ENCODE measurements at regions not wholly inside any gene's neighbourhood (a gene's known extent, or its start where the extent isn't known, plus 50 kb on each side); places are given as distances from the start of the nearest gene placed in this dataset.

DNA sequence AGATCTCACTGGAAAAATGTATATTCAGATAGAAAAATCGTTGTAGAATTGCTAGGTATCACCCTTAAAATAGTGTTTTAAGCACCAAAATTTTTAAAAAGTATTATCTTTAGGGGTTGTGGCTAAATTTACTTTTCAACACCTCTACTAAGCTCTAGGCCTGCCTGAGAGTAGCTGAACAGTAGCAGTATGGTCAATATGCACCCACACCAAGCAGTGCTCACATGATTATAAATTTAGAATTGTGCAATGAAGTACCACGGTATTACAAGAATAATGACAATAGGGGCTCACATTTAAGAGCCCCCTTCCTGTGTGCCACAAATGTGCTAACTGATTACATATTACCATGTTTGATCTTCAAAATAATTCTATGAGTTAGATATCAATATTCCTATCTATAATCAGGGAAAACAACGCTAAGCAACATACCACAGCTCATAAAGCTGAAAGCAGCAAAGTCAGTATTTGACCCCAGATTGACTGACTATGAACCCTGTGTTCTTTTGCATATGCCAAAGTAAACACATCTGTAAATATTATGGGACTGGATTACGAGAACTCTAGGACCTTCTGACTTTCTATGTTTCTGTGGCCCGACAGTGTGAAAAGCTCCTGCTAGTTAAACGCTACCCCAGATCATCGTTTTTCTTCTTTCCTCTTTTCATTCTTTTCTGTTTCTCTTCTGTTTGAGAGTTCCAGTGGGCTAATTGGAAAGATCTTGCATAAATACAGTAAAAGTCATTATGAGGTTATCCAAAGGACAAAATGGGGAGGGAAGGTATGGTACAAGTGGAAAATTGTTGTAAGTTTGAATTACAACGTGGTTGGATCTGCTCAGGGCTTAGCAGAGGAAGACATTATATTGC is 201.1 kb upstream of the C1orf87 start:
- WGBS, result 93% methylated on average over 8 of the region's 8 CpGs
- H3K27ac ChIP-seq (ENCODE audit: low read depth in 1 of 2, low read length in 1 of 2), result no peak overlapping the region
- no peak for DNase-seq (ENCODE audit: low read depth in 6 of 9, low spot score in 9 of 9)

DNA sequence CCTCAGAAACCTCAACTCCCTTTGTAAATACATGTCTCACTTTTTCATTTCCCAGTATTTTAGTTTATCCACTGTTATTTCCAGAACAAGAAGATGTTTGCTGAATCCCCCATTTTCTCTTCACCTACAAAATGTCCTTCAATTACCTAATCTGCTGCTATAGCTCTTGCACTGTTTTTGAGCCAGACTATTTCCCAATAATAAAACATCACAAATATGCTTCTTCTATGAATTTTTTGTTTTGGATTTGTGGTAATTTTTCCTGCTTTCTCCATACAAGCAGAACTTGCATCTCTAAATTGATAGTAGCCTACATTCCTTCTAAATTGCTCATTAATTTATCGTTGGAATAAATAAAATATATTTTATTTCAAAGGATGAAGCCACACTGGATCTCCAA is 199.6 kb upstream of the C1orf87 start:
- Histone ChIP-seq H3K4me1 (ENCODE audit: control insufficient read depth in 2 of 2, insufficient read depth in 2 of 2, low read length in 2 of 2) (no peaks in the 10 kb centered on the region), H3K27ac (ENCODE audit: low read depth in 1 of 2, low read length in 1 of 2) (no peak overlapping the region), H3K27me3 (ENCODE audit: control insufficient read depth in 2 of 2, insufficient read depth in 1 of 2, low read length in 1 of 2) (no peaks in the 10 kb centered on the region), H3K4me3 (ENCODE audit: low read length in 2 of 2) (no peak overlapping the region), H3K9me3 (ENCODE audit: control insufficient read depth in 2 of 2, insufficient read depth in 1 of 2, low read length in 1 of 2) (no peaks in the 10 kb centered on the region), H3K36me3 (ENCODE audit: control insufficient read depth in 2 of 2, insufficient read depth in 2 of 2, low read length in 1 of 2) (no peaks in the 10 kb centered on the region)
- WGBS, result 96% methylated on average over 1 of the region's 1 CpG
- no peak for DNase-seq (ENCODE audit: low read depth in 6 of 9, low spot score in 9 of 9)

More for the DNA sequence above, 201.1 kb upstream of the C1orf87 start:
- no peak overlapping the region for H3K4me3 ChIP-seq (ENCODE audit: low read length in 2 of 2)
- no peaks in the 10 kb centered on the region for H3K36me3 ChIP-seq (ENCODE audit: control insufficient read depth in 2 of 2, insufficient read depth in 2 of 2, low read length in 1 of 2)
- no peaks in the 10 kb centered on the region for H3K27me3 ChIP-seq (ENCODE audit: control insufficient read depth in 2 of 2, insufficient read depth in 1 of 2, low read length in 1 of 2)
- no peaks in the 10 kb centered on the region for H3K4me1 ChIP-seq (ENCODE audit: control insufficient read depth in 2 of 2, insufficient read depth in 2 of 2, low read length in 2 of 2)
- no peaks in the 10 kb centered on the region for H3K9me3 ChIP-seq (ENCODE audit: control insufficient read depth in 2 of 2, insufficient read depth in 1 of 2, low read length in 1 of 2)

DNA sequence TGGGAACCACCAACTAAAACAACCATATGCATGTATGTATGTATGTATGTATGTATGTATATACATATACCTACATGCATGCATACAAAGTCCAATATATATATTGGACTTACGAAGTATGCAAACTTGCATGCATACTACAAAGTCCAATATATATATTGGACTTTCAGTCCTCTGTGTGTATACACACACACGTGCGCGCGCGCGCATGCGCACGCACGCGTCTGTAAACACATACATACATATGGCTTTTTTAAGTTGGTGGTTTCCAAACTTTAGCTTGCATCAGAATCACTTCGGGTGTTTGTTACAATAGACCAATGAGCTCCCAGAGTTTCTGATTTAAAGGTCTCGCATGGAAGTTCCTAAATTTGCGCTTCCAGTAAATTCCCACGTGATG is 197.5 kb upstream of the C1orf87 start:
- no peak for DNase-seq (ENCODE audit: low read depth in 6 of 9, low spot score in 9 of 9)
- no peaks in the 10 kb centered on the region for H3K27me3 ChIP-seq (ENCODE audit: control insufficient read depth in 2 of 2, insufficient read depth in 1 of 2, low read length in 1 of 2)
- H3K36me3 ChIP-seq (ENCODE audit: control insufficient read depth in 2 of 2, insufficient read depth in 2 of 2, low read length in 1 of 2), result no peaks in the 10 kb centered on the region
- no peak overlapping the region for H3K27ac ChIP-seq (ENCODE audit: low read depth in 1 of 2, low read length in 1 of 2)
- no peaks in the 10 kb centered on the region for H3K9me3 ChIP-seq (ENCODE audit: control insufficient read depth in 2 of 2, insufficient read depth in 1 of 2, low read length in 1 of 2)
- no peak overlapping the region for H3K4me3 ChIP-seq (ENCODE audit: low read length in 2 of 2)
- no peaks in the 10 kb centered on the region for H3K4me1 ChIP-seq (ENCODE audit: control insufficient read depth in 2 of 2, insufficient read depth in 2 of 2, low read length in 2 of 2)
- WGBS, result 99% methylated on average over 15 of the region's 15 CpGs

DNA sequence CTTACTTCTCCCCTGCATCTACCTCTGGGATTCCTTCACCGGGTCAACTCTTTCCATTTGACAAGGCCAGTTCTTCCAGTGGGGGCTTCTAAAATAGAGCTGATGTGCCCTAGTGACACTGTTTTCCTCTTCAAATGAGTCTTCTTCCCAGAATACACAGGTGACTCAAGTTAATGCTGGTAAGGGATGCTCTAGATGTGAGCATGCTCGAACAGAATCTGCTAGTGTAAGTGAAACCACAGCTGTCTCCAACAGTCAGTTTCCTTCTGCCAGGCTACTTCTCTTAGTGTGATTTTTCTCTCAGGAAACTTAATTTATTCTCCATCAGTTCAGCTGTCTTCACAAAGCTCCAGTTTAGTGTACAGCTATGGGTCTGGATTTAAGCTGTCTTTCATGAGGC is 194.9 kb upstream of the C1orf87 start:
- WGBS, result 91% methylated on average over 2 of the region's 2 CpGs

DNA sequence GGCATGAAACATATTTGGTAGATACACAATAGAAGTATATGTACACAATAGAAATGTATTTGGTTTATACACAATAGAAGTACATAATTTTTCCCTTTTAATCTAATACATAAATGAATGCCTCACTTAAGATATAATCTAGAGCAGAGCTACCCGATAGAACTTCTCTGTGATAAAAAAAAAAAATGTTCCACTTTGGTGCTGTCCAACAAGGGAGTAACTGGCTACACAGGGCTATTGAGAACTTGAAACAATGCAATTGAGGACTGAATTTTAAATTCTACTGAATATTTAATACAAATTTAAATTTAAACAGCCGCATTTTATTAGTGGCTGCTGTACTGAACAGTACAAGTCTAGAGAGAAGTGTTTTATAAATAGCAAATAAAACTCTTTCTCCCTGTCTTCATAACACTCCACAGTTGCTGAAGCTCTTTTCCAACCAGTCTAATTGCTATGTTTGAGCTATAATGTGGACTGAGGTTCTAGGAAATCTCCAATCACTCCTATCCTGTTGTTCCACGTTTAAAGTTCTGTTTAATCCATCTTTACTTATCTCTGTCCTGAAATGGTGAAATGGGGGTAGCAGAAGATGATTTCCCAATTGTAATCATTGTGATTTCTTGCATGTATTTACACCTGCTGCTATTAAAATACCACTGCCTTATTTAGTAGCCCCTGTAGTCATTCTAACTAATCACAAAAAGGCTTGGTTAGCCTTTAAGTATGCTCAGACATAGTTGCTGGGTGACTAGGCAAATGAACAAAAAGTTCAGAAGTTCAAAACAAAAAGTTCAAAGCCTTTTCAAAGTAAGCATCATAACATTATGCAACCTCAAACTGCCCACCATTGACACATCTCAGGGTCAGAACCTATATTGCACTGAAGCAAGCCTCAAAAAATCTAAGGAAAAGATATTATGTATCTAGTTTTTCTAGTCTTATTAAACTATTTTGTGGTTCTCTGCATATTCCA is 192.3 kb upstream of the C1orf87 start:
- Histone ChIP-seq H3K36me3 (ENCODE audit: control insufficient read depth in 2 of 2, insufficient read depth in 2 of 2, low read length in 1 of 2) (no peaks in the 10 kb centered on the region), H3K27ac (ENCODE audit: low read depth in 1 of 2, low read length in 1 of 2) (no peak overlapping the region), H3K9me3 (ENCODE audit: control insufficient read depth in 2 of 2, insufficient read depth in 1 of 2, low read length in 1 of 2) (no peaks in the 10 kb centered on the region), H3K4me3 (ENCODE audit: low read length in 2 of 2) (no peak overlapping the region), H3K4me1 (ENCODE audit: control insufficient read depth in 2 of 2, insufficient read depth in 2 of 2, low read length in 2 of 2) (no peaks in the 10 kb centered on the region), H3K27me3 (ENCODE audit: control insufficient read depth in 2 of 2, insufficient read depth in 1 of 2, low read length in 1 of 2) (no peaks in the 10 kb centered on the region)
- DNase-seq (ENCODE audit: low read depth in 6 of 9, low spot score in 9 of 9), result no peak
- 91% methylated on average over 3 of the region's 3 CpGs for WGBS

More for the DNA sequence above, 194.9 kb upstream of the C1orf87 start:
- Histone ChIP-seq H3K27me3 (ENCODE audit: control insufficient read depth in 2 of 2, insufficient read depth in 1 of 2, low read length in 1 of 2) (no peaks in the 10 kb centered on the region), H3K36me3 (ENCODE audit: control insufficient read depth in 2 of 2, insufficient read depth in 2 of 2, low read length in 1 of 2) (no peaks in the 10 kb centered on the region), H3K9me3 (ENCODE audit: control insufficient read depth in 2 of 2, insufficient read depth in 1 of 2, low read length in 1 of 2) (no peaks in the 10 kb centered on the region), H3K4me3 (ENCODE audit: low read length in 2 of 2) (no peak overlapping the region), H3K4me1 (ENCODE audit: control insufficient read depth in 2 of 2, insufficient read depth in 2 of 2, low read length in 2 of 2) (no peaks in the 10 kb centered on the region), H3K27ac (ENCODE audit: low read depth in 1 of 2, low read length in 1 of 2) (no peak overlapping the region)
- no peak for DNase-seq (ENCODE audit: low read depth in 6 of 9, low spot score in 9 of 9)

DNA sequence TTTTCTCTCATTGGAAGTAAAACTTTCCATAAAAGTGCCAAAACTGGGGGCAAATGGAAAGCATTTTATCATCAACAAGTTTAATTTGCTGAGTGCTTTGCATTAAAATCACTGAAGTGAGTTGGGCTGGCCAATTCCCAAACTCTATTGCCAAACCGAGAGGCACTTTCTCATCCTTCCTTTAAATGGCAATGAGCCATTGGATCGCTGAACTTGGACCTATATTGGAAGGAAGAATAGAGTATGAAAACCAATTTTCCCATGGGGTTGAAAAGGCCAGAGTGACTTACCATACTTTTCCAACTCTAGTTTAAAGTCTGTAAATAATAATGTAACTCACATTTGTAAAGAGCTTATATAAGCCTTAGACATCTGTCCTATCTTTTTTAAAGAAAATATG is 189.1 kb upstream of the C1orf87 start:
- DNase-seq (ENCODE audit: low read depth in 6 of 9, low spot score in 9 of 9), result no peak

DNA sequence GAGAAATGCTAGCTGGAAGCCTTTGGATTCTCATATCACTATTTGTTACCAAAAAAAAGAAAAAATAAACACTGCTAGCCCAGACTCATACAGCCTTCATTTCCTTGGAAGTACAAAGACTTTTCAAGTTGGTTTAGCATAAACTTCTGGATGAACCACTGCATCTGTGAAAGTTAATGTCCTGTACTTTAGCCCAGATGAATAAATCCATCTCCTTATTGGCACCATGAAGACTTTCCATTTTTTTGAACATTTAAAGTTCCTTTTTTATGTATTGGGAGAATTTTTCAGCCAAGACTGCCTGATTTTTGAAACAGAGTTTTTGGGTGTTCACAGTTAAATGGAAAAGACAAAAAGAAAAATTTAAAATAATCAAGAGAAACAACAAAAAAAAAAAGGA is 184.0 kb upstream of the C1orf87 start:
- Histone ChIP-seq H3K4me1 (ENCODE audit: control insufficient read depth in 2 of 2, insufficient read depth in 2 of 2, low read length in 2 of 2) (no peaks in the 10 kb centered on the region), H3K4me3 (ENCODE audit: low read length in 2 of 2) (no peak overlapping the region), H3K9me3 (ENCODE audit: control insufficient read depth in 2 of 2, insufficient read depth in 1 of 2, low read length in 1 of 2) (no peaks in the 10 kb centered on the region), H3K27me3 (ENCODE audit: control insufficient read depth in 2 of 2, insufficient read depth in 1 of 2, low read length in 1 of 2) (no peaks in the 10 kb centered on the region), H3K36me3 (ENCODE audit: control insufficient read depth in 2 of 2, insufficient read depth in 2 of 2, low read length in 1 of 2) (no peaks in the 10 kb centered on the region), H3K27ac (ENCODE audit: low read depth in 1 of 2, low read length in 1 of 2) (no peak overlapping the region)
- DNase-seq (ENCODE audit: low read depth in 6 of 9, low spot score in 9 of 9), result no peak

More for the DNA sequence above, 189.1 kb upstream of the C1orf87 start:
- Histone ChIP-seq H3K27me3 (ENCODE audit: control insufficient read depth in 2 of 2, insufficient read depth in 1 of 2, low read length in 1 of 2) (no peaks in the 10 kb centered on the region), H3K27ac (ENCODE audit: low read depth in 1 of 2, low read length in 1 of 2) (no peak overlapping the region), H3K4me3 (ENCODE audit: low read length in 2 of 2) (no peak overlapping the region), H3K4me1 (ENCODE audit: control insufficient read depth in 2 of 2, insufficient read depth in 2 of 2, low read length in 2 of 2) (no peaks in the 10 kb centered on the region), H3K36me3 (ENCODE audit: control insufficient read depth in 2 of 2, insufficient read depth in 2 of 2, low read length in 1 of 2) (no peaks in the 10 kb centered on the region), H3K9me3 (ENCODE audit: control insufficient read depth in 2 of 2, insufficient read depth in 1 of 2, low read length in 1 of 2) (no peaks in the 10 kb centered on the region)
- WGBS, result 96% methylated on average over 2 of the region's 2 CpGs

DNA sequence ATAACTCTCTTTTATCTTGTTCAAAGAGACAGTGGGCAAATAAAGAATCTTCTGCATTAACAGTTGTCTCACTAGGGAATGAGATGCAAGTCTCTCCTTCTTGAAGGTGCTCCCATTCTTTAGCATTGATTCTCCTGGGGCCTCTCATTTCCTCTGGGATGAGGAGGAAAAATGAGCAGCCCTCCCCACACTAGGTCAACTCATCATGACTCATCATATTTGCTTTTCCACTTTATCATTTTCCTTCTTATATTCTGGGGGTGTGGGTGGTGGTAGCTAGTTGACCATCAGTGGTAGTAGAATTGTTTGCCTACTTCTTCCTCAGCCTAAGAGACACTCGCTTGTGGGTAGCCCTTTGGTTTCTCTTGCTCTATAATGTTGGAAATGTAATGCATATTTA is 182.0 kb upstream of the C1orf87 start:
- 92% methylated on average over 1 of the region's 1 CpG for WGBS
- H3K4me1 ChIP-seq (ENCODE audit: control insufficient read depth in 2 of 2, insufficient read depth in 2 of 2, low read length in 2 of 2), result no peaks in the 10 kb centered on the region
- DNase-seq (ENCODE audit: low read depth in 6 of 9, low spot score in 9 of 9), result no peak

DNA sequence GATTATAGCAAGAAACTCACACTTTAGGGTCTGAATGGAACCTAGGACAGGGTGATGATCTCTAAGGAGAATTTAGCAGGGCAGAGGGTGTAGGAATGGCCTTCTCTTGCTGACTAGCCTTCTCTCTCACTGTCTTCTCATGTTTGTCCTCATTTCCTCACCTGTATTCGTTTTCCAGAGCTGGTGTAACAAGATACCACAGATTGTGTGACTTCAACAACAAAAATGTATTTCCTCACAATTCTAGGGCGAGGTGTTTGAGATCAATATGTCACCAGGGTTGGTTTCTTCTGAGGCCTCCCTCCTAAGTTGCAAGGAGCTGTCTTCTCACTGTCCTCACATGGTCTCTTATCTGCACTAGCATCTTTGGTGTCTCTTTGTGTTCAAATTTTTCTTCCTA is 177.9 kb upstream of the C1orf87 start:
- H3K27me3 ChIP-seq (ENCODE audit: control insufficient read depth in 2 of 2, insufficient read depth in 1 of 2, low read length in 1 of 2), result no peaks in the 10 kb centered on the region
- WGBS, result 79% methylated on average over 2 of the region's 2 CpGs
- no peak overlapping the region for H3K4me3 ChIP-seq (ENCODE audit: low read length in 2 of 2)
- DNase-seq (ENCODE audit: low read depth in 6 of 9, low spot score in 9 of 9), result no peak
- H3K9me3 ChIP-seq (ENCODE audit: control insufficient read depth in 2 of 2, insufficient read depth in 1 of 2, low read length in 1 of 2), result no peaks in the 10 kb centered on the region
- no peak overlapping the region for H3K27ac ChIP-seq (ENCODE audit: low read depth in 1 of 2, low read length in 1 of 2)
- H3K36me3 ChIP-seq (ENCODE audit: control insufficient read depth in 2 of 2, insufficient read depth in 2 of 2, low read length in 1 of 2), result no peaks in the 10 kb centered on the region
- H3K4me1 ChIP-seq (ENCODE audit: control insufficient read depth in 2 of 2, insufficient read depth in 2 of 2, low read length in 2 of 2), result no peaks in the 10 kb centered on the region

More for the DNA sequence above, 182.0 kb upstream of the C1orf87 start:
- Histone ChIP-seq H3K27ac (ENCODE audit: low read depth in 1 of 2, low read length in 1 of 2) (no peak overlapping the region), H3K9me3 (ENCODE audit: control insufficient read depth in 2 of 2, insufficient read depth in 1 of 2, low read length in 1 of 2) (no peaks in the 10 kb centered on the region), H3K36me3 (ENCODE audit: control insufficient read depth in 2 of 2, insufficient read depth in 2 of 2, low read length in 1 of 2) (no peaks in the 10 kb centered on the region), H3K27me3 (ENCODE audit: control insufficient read depth in 2 of 2, insufficient read depth in 1 of 2, low read length in 1 of 2) (no peaks in the 10 kb centered on the region), H3K4me3 (ENCODE audit: low read length in 2 of 2) (no peak overlapping the region)

Measured in thymus (tissue), 11 donors.